A549 (cell line): ENCODE measurements at regions not wholly inside any gene's neighbourhood (a gene's known extent, or its start where the extent isn't known, plus 50 kb on each side); places are given as distances from the start of the nearest gene placed in this dataset.

Experiments used
- ATAC-seq, 2 experiments: fragments of 200-7000 bp in 1 of 2; fragments of >200 bp in 1 of 2; cut with Nextera tagmentation in 1 of 2; cut with Tn5 transposase in 1 of 2; 3 replicates each; pipeline versions ENCODE4 v1.8.0 to v1.9.1; 2018 to 2020; ENCODE audit warnings: mild to moderate bottlenecking in 1 of 2, moderate library complexity in 1 of 2
- CTCF ChIA-PET: fragments of 300-600 bp; sonication (Branson Sonifier 250); formaldehyde crosslinking; extraction: SDS; loops from one replicate; lab custom pipeline; 2021; ENCODE audit warnings: antibody characterized with exemption, inconsistent platforms; lab: Yijun Ruan, JAX
- POLR2A ChIA-PET: fragments of 350-600 bp; formaldehyde crosslinking; extraction: SDS; loops from one replicate; lab custom pipeline; 2021; ENCODE audit warnings: antibody characterized with exemption, inconsistent platforms; lab: Yijun Ruan, JAX
- DNase-seq, 2 experiments: peaks; one replicate each; pipeline versions ENCODE4 v3.0.0 to v3.0.0-alpha.2; 2011 to 2016; ENCODE audit warnings: low read depth in 1 of 2, low spot score in 1 of 2
- FAIRE-seq: peaks from 2 replicates; lab custom pipeline; 2011; peaks lifted over from hg19 to GRCh38; lab: Jason Lieb, UNC
- H3K27ac ChIP-seq, 2 experiments: fragments of >200 bp; sonication (Bioruptor Twin); formaldehyde crosslinking; 3 replicates each; pipeline ENCODE4 v1.5.1; 2016 to 2017
- H3K4me1 ChIP-seq: fragments of >200 bp; sonication (Bioruptor Twin); formaldehyde crosslinking; 3 replicates; pipeline ENCODE4 v1.6.1; 2016
- H3K4me2 ChIP-seq: fragments of >200 bp; sonication (Bioruptor Twin); formaldehyde crosslinking; 3 replicates; pipeline ENCODE4 v1.6.1; 2016
- H3K4me3 ChIP-seq: fragments of >200 bp; sonication (Bioruptor Twin); formaldehyde crosslinking; 3 replicates; pipeline ENCODE4 v1.5.1; 2016
- H3K9me3 ChIP-seq: fragments of >200 bp; sonication (Bioruptor Twin); formaldehyde crosslinking; 3 replicates; pipeline ENCODE4 v1.6.1; 2016
- ATOH8 ChIP-seq: fragments of 250-450 bp; sonication (Bioruptor Pico); IDR thresholded peaks from 2 replicates; pipeline ENCODE4 v1.5.0; 2020; ENCODE audit warnings: low read depth, mild to moderate bottlenecking, moderate library complexity
- BHLHE40 ChIP-seq: IDR thresholded peaks from 2 replicates; pipeline ENCODE4 v1.6.1; 2012; ENCODE audit warnings: low read depth, low read length, inconsistent platforms
- CBX8 ChIP-seq: fragments of 200-600 bp; sonication (generic); IDR thresholded peaks from 2 replicates; pipeline ENCODE4 v1.6.1; 2016
- ESRRA ChIP-seq: fragments of 150-350 bp; IDR thresholded peaks from 2 replicates; pipeline ENCODE4 v1.6.1; 2014; ENCODE audit warnings: mild to moderate bottlenecking, low read length, borderline replicate concordance
- FOSL2 ChIP-seq, 2 experiments: fragments of 450-650 bp in 1 of 2; fragments of >200 bp in 1 of 2; sonication (Bioruptor Twin) in 1 of 2; formaldehyde crosslinking; IDR thresholded peaks; 2 replicates each; pipeline versions ENCODE4 v1.5.0 to v1.6.1; 2016 to 2020; ENCODE audit warnings: mild to moderate bottlenecking in 1 of 2, moderate library complexity in 1 of 2
- FOXS1 ChIP-seq: fragments of 250-450 bp; sonication (Bioruptor Pico); IDR thresholded peaks from 2 replicates; pipeline ENCODE4 v1.5.0; 2020; ENCODE audit warnings: mild to moderate bottlenecking, moderate library complexity
- GATA3 ChIP-seq: IDR thresholded peaks from 2 replicates; pipeline ENCODE4 v1.6.1; 2012; ENCODE audit warnings: borderline replicate concordance
- HDAC2 ChIP-seq: fragments of 200-600 bp; sonication (generic); IDR thresholded peaks from 2 replicates; pipeline ENCODE4 v1.6.1; 2016
- HEYL ChIP-seq: fragments of 250-450 bp; sonication (Bioruptor Pico); IDR thresholded peaks from 2 replicates; pipeline ENCODE4 v1.8.0; 2021; ENCODE audit warnings: mild to moderate bottlenecking, moderate library complexity
- HOXB13 ChIP-seq: fragments of 250-450 bp; sonication (Bioruptor Pico); IDR thresholded peaks from 2 replicates; pipeline ENCODE4 v1.5.0; 2020; ENCODE audit warnings: low read depth, mild to moderate bottlenecking, moderate library complexity
- JUNB ChIP-seq: fragments of >200 bp; sonication (Bioruptor Twin); formaldehyde crosslinking; IDR thresholded peaks from 2 replicates; pipeline ENCODE4 v1.6.1; 2016
- MAFK ChIP-seq: fragments of 450-650 bp; IDR thresholded peaks from 2 replicates; pipeline ENCODE4 v1.6.1; 2014; ENCODE audit not compliant: partially characterized antibody
- NFE2L2 ChIP-seq: fragments of 150-350 bp; conservative IDR thresholded peaks from 2 replicates; pipeline ENCODE4 v1.6.1; 2014; ENCODE audit warnings: low read length
- PBX3 ChIP-seq: IDR thresholded peaks from 2 replicates; pipeline ENCODE4 v1.6.1; 2012
- RCOR1 ChIP-seq: fragments of 150-350 bp; IDR thresholded peaks from 2 replicates; pipeline ENCODE4 v1.6.1; 2014; ENCODE audit warnings: antibody characterized with exemption, low read length, low read depth
- SMC3 ChIP-seq: fragments of >200 bp; sonication (Bioruptor Twin); formaldehyde crosslinking; IDR thresholded peaks from 3 replicates; pipeline ENCODE4 v1.6.1; 2018; ENCODE audit warnings: inconsistent platforms
- TFCP2L1 ChIP-seq: fragments of 250-450 bp; sonication (Bioruptor Pico); IDR thresholded peaks from 2 replicates; pipeline ENCODE4 v1.5.0; 2021; ENCODE audit warnings: mild to moderate bottlenecking
- TP53 ChIP-seq: fragments of 250-450 bp; sonication (Bioruptor Pico); IDR thresholded peaks from 2 replicates; pipeline ENCODE4 v1.5.0; 2021; ENCODE audit warnings: mild to moderate bottlenecking, moderate library complexity
- ZC3H11A ChIP-seq: fragments of 450-650 bp; IDR thresholded peaks from 2 replicates; pipeline ENCODE4 v1.6.1; 2014; ENCODE audit warnings: antibody characterized with exemption, mild to moderate bottlenecking
- WGBS: methylation state at CpG from one replicate; pipeline ENCODE4 v1.1.6; 2017; ENCODE audit errors: missing lambda C conversion rate; 5-methylcytosine and 5-hydroxymethylcytosine counted together
- TF ChIP-seq, protein P1 (sequence below): fragments of >200 bp; sonication (Bioruptor Twin); formaldehyde crosslinking; IDR thresholded peaks from 3 replicates; pipeline ENCODE4 v1.6.1; 2016
- TF ChIP-seq, protein P2 (sequence below): fragments of 250-450 bp; sonication (Bioruptor Pico); IDR thresholded peaks from 2 replicates; pipeline ENCODE4 v1.5.0; 2021; ENCODE audit warnings: mild to moderate bottlenecking, moderate library complexity, borderline replicate concordance
- TF ChIP-seq, protein P3 (sequence below): fragments of >200 bp; sonication (Bioruptor Twin); formaldehyde crosslinking; IDR thresholded peaks from 2 replicates; pipeline ENCODE4 v1.6.1; 2016

GRCh38 chr2:221347471-221347870 lies 224.6 kb downstream of the EPHA4 start:
- 3% methylated on average over 2 of the region's 2 CpGs for WGBS
- no peak overlapping the region for H3K4me2 ChIP-seq
- ChIA-PET POLR2A (no interaction called here), CTCF (no interaction called here)
- no peak overlapping the region for H3K4me3 ChIP-seq
- H3K4me1 ChIP-seq = no peaks in the 10 kb centered on the region
- ATAC-seq (no peak), FAIRE-seq (no peak), DNase-seq (no peak)
- no peak overlapping the region for H3K27ac ChIP-seq
- no peaks in the 10 kb centered on the region for H3K9me3 ChIP-seq
- TF ChIP-seq SMC3 (no peak), ATOH8 (CRISPR knock-in tag) (no peak), HOXB13 (CRISPR knock-in tag) (no peak), TP53 (CRISPR knock-in tag) (no peak)
- TF ChIP-seq, protein P1, sequence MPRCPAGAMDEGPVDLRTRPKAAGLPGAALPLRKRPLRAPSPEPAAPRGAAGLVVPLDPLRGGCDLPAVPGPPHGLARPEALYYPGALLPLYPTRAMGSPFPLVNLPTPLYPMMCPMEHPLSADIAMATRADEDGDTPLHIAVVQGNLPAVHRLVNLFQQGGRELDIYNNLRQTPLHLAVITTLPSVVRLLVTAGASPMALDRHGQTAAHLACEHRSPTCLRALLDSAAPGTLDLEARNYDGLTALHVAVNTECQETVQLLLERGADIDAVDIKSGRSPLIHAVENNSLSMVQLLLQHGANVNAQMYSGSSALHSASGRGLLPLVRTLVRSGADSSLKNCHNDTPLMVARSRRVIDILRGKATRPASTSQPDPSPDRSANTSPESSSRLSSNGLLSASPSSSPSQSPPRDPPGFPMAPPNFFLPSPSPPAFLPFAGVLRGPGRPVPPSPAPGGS = no peak
- TF ChIP-seq, protein P2, sequence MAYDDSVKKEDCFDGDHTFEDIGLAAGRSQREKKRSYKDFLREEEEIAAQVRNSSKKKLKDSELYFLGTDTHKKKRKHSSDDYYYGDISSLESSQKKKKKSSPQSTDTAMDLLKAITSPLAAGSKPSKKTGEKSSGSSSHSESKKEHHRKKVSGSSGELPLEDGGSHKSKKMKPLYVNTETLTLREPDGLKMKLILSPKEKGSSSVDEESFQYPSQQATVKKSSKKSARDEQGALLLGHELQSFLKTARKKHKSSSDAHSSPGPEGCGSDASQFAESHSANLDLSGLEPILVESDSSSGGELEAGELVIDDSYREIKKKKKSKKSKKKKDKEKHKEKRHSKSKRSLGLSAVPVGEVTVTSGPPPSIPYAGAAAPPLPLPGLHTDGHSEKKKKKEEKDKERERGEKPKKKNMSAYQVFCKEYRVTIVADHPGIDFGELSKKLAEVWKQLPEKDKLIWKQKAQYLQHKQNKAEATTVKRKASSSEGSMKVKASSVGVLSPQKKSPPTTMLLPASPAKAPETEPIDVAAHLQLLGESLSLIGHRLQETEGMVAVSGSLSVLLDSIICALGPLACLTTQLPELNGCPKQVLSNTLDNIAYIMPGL (CRISPR knock-in tag) = no peak
- TF ChIP-seq, protein P3, sequence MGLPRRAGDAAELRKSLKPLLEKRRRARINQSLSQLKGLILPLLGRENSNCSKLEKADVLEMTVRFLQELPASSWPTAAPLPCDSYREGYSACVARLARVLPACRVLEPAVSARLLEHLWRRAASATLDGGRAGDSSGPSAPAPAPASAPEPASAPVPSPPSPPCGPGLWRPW = no peak

GRCh38 chr2:221350616-221351015 lies 221.5 kb downstream of the EPHA4 start:
- POLR2A ChIA-PET = no interaction called here
- DNase-seq (no peak), FAIRE-seq (no peak), ATAC-seq (no peak)
- WGBS = 9% methylated on average over 1 of the region's 1 CpG
- H3K4me2 ChIP-seq = no peak overlapping the region
- CTCF ChIA-PET = no interaction called here
- H3K4me3 ChIP-seq = no peak overlapping the region
- H3K27ac ChIP-seq = no peak overlapping the region
- H3K4me1 ChIP-seq = no peaks in the 10 kb centered on the region
- H3K9me3 ChIP-seq = no peaks in the 10 kb centered on the region
- TF ChIP-seq FOXS1 (CRISPR knock-in tag) = no peak
- no peak for TF ChIP-seq CBX8
- TF ChIP-seq, all 56 proteins: peak for 0

DNA sequence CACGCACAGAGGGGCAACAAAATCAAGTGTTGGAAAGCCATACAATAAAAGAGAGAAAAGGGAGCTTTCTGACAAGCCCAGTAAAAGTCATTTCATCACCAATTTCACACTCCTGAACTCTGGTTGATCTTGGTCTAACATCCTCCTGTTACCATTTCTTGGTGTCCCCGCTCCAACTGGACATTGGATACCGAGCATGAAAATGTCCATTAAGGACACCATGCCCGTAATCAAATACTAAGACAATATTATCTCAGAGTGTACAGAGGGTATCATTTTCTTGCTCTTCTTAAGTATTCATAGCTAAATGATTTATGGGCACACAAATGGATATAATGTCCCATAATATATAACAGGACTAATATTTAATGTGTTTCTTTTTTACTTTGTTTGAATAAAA lies 218.9 kb downstream of the EPHA4 start:
- Histone ChIP-seq H3K4me3 (no peak overlapping the region), H3K27ac (no peak overlapping the region), H3K4me2 (no peak overlapping the region), H3K9me3 (no peaks in the 10 kb centered on the region), H3K4me1 (no peaks in the 10 kb centered on the region)
- POLR2A ChIA-PET = no interaction called here
- no peak for ATAC-seq
- WGBS = 5% methylated on average over 4 of the region's 4 CpGs
- TF ChIP-seq PBX3 (no peak), BHLHE40 (no peak)
- TF ChIP-seq, all 56 proteins: peak for 0
- DNase-seq = no peak
- no peak for FAIRE-seq
- CTCF ChIA-PET = interaction anchor here (0.7 kb wide), 1 partner anchor 220 kb away, joined by 3 read pairs; no protein-coding TSS in a partner anchor

DNA sequence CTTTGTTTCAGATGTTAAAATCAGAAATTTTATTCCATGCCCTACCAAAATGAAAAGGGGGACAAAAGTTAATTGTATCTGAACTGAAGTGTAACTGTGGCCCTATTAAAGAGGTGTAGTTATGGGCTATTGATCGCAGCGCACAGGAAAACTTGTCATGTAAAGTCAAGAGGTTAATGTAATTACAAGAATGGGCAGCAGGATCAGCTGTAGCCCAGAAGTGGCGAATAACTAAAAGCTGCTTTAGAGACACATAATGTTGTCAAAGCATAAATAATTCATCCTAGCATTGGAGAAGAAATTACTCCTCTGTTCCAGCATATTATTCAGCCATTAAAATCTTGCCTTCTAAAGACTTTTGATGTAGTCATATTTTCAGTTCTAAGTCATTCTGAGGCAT lies 211.8 kb downstream of the EPHA4 start:
- DNase-seq (no peak), FAIRE-seq (no peak), ATAC-seq (no peak)
- POLR2A ChIA-PET = no interaction called here
- CTCF ChIA-PET = no interaction called here
- H3K4me1 ChIP-seq = no peaks in the 10 kb centered on the region
- 60% methylated on average over 3 of the region's 3 CpGs for WGBS
- H3K27ac ChIP-seq = no peak overlapping the region
- no peak for TF ChIP-seq TP53 (CRISPR knock-in tag)
- no peak for TF ChIP-seq HEYL
- TF ChIP-seq RCOR1 = no peak
- no peak for TF ChIP-seq NFE2L2
- TF ChIP-seq FOSL2 (IDR thresholded peaks at IDR 0.05) = no peak
- TF ChIP-seq FOSL2 (CRISPR knock-in tag; IDR thresholded peaks at IDR 0.05) = no peak
- TF ChIP-seq GATA3 = no peak
- TF ChIP-seq ZC3H11A = no peak
- TF ChIP-seq, protein P1 = no peak
- no peak for TF ChIP-seq ATOH8 (CRISPR knock-in tag)
- no peak for TF ChIP-seq TFCP2L1 (CRISPR knock-in tag)
- no peak for TF ChIP-seq ESRRA
- no peak for TF ChIP-seq HDAC2
- no peak for TF ChIP-seq JUNB
- TF ChIP-seq MAFK = no peak
- H3K4me3 ChIP-seq = no peak overlapping the region
- no peak overlapping the region for H3K4me2 ChIP-seq
- no peaks in the 10 kb centered on the region for H3K9me3 ChIP-seq
